ENCODE measurements at regions not wholly inside any gene's neighbourhood (a gene's known extent, or its start where the extent isn't known, plus 50 kb on each side); places are given as distances from the start of the nearest gene placed in this dataset.
"Not testable (repeated sequence)": the region's sequence is repeated elsewhere in the genome, so short reads cannot be mapped to it uniquely, and the experiment has no call there.

DNA sequence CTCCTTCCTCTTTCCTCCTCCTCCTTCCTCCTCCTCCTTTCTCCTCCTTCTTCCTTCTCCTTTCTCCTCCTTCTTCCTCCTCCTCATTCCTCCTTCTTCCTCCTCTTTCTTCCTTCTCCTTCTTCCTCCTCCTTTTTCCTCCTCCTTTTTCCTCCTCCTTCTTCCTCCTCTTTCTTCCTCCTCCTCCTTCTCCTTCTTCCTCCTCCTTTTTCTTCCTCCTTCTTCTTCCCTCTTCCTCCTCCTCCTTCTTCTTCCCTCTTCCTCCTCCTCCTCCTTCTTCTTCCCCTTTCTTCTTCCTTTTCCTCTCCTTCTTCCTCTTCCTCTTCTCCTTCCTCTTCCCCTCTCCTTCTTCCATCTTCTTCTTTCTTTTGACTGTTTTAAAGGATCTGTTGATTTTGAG is 538.8 kb downstream of the TMEM38B start:
- no peak for DNase-seq (ENCODE audit: low read depth)

DNA sequence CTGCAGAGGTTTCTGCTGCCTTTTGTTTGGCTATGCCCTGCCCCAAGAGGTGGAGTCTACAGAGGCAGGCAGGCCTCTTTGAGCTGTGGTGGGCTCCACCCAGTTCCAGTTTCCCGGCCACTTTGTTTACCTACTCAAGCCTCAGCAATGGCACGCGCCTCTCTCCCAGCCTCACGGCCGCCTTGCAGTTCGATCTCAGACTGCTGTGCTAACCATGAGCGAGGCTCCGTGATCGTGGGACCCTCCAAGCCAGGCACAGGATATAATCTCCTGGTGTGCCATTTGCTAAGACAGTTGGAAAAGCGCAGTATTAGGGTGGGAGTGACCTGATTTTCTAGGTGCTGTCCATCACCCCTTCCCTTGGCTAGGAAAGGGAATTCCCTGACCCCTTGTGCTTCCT is 566.6 kb downstream of the TMEM38B start:
- not testable (repeated sequence) for DNase-seq (ENCODE audit: low read depth)

DNA sequence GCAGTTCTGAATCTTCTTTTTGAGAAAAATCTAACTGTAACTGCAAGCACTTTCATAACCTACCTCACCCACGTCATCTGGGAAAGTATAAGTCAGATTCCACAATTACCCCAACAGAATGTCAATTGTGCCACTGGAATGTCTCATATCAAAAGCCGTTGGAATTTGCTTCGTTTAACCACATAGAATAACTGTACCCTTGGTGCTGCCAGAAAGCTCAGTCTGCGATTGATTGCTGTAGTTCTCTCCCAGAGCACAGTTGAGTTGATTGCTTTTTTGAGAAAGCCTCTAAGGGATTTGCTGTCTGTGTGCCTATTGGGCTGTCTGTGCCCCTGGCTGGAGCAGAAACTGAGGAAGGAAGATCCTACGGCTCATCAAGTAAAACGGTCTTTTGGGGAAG is 583.6 kb downstream of the TMEM38B start:
- no peak for DNase-seq (ENCODE audit: low read depth)

DNA sequence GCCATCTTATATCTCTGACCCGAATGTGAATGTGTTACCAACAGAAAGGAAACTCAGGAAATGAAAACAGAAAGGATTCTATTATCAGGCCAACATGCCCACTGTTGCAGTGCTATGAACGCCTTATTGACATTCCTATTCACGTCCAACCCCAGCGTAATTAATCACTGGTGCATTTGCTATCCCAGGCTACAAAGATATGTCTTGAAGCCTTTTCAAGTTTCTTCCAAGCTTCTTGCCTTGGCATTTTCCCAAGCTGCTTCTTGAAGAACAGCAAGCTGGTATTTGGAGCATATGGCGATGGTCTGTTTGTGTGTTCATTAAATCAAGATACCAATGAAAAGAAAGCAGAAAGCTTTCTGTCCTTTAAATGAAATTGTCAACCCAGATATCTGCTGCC is 579.2 kb upstream of the ZNF462 start:
- no peak for DNase-seq (ENCODE audit: low read depth)

DNA sequence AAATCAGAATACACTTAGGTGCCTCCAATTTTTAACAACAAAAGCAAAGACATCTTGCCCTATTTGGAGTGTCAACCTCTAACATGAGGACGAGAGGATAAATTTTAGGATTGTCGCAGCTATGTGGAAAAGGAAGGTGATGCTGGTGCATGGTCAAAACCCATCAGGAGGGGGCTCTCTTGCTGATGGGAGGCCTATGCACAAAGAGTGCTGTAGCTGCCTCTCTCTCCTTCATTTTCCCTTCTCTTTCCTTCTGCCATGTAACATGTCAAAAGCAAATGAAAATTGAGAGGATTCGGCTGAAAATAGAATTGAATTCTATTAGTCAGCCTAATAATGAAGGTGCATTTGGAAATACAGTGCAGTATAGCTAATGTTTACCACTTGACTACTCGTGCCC is 578.7 kb upstream of the ZNF462 start:
- DNase-seq (ENCODE audit: low read depth) = no peak

DNA sequence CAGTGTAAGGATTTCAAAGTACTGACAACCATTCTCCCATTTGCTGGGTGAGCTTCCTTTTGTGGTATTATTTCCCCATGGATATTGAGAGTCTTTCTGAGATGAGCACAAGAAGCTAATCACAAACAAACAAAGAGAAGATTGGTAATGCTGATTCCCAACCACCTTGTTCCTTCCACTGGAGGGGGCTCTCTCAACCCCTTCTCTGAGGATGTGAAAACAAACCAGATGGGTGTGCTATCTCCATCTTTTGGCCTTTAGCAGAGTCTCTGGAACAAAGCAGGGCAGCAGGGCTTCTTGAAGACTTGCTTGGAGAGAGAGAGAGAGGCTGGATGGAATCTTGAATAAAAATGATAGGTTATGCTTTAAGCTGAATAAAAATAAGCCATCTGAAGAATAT is 576.7 kb upstream of the ZNF462 start:
- DNase-seq (ENCODE audit: low read depth) = no peak

DNA sequence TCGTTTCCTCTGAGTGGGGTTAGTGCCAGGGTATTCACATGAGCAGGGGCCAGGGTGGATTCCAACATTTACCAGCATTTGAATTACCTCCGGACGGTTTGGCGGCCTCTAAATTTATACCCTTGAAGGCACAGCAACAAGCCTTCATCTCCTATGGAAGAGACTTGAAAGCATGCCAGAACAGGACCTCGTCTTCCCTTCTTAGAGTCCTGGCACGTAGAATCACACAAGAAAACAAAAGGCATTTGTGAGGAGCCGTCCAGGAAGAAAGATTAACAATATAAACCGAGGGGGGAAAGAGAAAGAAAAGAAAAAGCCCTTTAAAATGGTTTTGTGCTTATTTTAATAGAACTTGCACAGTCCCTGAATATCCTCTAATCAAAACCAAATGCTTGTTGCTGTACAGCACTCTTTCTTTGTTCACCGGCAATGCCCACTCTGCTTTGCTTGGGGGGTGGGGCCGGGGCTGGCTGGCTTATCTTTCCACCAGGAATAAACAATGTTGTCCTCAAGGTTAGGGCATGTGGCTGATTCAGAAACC is 575.8 kb upstream of the ZNF462 start:
- no peak for DNase-seq (ENCODE audit: low read depth)

DNA sequence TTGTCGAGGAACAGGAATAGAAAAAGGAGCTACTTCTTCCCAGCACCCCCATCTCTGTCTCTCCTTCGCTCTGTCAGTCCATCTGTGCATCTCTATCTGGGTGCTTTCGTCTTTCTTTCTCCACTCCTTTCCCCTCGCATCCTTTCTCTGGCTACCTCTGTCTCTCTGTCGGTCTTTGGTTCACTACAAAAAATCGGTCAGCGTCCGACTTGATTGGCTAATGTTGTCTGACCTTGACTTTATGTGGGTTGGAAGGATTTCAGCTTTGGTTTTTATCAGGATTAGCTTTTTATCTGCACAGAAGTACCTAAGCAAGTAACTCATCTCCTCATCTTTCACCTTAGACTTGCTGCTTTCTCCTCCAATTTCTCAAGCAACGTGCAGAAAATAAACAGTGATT is 575.2 kb upstream of the ZNF462 start:
- no peak for DNase-seq (ENCODE audit: low read depth)

DNA sequence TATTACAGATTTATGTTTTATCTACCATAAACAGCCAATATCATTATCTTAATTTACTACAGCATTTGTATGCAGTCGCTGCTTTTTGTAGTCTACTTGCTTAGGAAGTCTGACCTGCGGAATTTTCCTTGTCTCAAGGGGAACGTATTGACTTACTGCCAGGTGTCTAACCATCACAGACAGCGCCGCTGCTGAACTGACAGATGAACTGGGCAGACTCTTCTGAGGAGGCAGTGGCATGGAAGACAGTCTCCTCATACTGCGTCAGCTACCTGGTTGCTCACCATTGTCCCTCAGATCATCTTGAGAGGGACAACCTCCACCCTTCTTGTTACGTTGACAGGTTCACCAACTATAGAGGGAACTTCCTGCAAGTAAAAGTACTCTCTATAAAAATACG is 574.3 kb upstream of the ZNF462 start:
- DNase-seq (ENCODE audit: low read depth) = no peak

DNA sequence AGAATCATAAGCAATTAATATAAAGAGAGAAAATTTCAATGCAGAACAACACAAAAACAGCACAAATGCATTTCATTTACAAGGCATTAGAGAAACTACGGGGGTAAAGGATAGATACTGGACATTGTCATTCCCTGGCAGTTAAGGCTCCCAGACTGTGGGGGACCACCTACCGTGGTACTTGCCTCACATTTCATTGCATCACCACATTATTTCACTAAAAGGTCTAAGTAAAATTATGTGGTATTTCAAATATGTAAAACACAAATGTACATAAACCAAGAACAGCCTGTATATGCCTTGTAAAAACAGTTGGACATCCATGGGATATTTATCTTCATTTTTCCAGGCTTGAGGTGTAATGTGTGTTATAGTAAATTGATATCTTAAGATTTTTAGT is 571.2 kb upstream of the ZNF462 start:
- DNase-seq (ENCODE audit: low read depth) = no peak

DNA sequence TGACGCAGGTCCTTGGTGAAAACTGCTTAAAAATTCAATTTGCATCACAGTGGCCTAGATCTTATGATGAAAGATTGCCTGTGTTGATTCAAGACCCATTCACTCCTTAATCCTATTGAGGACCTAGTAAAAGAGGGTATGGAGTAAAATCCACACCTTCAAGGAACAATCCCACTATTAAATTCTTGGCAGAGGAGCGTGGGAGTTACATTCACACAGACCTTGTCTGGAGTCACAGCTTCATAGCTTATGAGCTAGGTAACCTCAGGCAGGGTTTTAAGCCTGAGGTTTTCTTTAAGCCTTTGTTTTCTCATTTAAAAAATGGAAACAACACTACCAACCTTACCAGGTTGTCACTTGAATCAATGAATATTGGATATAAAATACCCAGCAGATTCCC is 566.5 kb upstream of the ZNF462 start:
- no peak for DNase-seq (ENCODE audit: low read depth)

DNA sequence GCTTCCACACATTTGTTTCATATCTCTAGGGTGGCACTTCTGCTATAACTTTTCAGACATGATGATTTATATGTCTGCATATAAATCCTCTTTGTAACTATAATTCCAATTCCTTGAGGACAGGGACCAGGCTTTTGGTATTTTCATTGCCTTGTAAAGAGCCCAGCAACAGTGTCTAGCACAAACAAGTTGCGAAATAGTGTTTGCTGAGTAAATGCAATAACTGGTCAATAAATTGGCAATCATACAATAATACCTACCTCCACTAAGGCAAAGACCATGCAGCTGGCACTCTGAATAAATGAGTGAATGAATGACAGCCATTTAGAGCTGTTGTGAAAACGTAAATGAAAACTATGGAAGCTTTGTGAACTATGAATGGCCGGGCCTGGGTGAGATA is 564.0 kb upstream of the ZNF462 start:
- DNase-seq (ENCODE audit: low read depth) = no peak

DNA sequence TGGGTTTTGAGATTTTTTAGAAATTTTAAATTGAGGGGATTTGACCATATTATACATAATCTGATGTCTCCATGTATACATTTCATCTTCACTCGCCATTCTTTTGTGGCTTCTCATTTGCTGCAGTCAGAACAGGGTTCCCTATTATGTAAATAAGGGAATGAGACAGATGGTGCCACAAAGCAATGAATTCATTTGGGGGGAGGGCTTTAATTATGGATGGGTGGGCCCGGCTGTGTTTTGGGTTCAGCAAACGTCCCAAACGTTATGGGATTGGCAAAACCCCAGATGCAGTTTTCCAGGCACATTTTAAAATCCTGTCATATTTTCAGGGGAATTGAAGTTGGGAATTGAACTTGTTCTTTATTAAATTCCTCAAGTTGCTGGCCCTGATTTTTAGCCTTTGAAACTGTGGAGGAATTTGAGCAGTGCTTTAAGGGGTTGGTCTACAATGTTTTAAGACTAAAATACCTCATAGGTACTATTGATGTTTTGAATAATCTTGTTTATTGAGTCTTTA is 558.5 kb upstream of the ZNF462 start:
- DNase-seq (ENCODE audit: low read depth) = no peak

DNA sequence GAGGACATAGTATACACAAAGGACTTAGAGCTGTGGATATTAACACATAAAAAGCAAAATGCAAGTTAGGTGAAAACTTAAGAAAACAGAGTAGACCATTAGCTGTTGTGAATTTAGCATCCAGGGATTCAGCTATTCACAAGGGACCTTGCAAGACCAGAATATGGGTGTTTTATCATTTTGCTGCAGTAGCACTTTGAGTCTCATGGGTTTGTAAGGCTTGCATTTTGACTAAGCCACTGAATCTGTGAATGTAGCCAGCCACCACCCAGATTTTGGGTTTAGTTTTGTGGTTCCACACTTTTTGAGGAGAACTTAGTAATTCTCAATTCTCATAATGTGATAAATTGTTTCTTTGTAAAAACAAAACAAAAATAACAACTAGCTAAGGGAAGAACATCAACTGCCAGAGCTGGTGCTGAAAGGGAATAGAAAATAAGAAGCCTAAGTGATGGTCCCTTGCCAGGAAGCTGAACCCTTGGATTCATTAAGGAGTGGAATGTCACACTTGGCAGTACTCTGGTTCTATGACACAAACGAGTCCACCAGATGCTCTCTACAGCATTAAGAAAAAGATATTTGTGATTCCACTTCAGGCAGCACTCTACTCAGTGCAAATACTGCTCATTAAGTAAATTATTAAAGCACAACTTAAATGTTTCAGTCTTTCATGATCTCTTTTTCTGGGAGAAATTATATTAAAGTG is 557.4 kb upstream of the ZNF462 start:
- DNase-seq (ENCODE audit: low read depth) = no peak

DNA sequence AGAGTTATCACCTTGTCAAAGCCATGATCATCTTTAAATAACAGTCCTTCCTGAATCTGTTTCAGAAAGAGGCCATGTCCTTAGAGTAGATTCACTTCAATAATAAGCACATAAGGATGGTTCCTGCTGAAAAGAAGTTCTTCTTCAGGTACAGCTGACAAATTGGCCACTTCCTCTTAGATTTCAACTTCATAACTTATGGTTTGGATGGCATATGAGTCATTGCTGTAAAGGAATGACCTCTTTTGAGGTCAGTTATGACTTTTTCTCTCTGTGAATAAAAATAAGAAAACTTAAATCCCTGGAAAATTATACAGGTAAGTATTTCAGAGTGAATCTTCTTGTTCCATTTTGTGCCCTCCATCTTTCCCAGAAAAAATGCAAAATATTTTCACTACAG is 555.3 kb upstream of the ZNF462 start:
- no peak for DNase-seq (ENCODE audit: low read depth)

DNA sequence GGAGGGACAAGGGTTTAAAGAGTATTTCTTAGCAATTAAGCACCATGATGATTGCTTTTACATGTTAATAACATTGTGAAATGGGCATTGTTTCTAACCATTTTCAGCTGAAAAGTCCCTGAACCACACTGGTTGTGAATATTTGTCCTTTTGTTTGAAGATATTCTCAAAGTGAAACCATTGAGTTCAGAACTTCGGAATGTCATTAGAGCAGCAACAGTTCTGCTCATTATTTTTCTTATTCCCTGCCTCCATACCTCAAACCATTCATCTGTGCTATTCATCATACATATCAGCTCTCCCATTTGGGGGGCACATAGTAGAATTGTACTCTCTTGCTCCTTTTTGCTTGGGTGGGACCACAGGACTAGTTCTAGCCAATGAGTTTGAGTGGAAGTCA is 553.0 kb upstream of the ZNF462 start:
- DNase-seq (ENCODE audit: low read depth) = no peak

DNA sequence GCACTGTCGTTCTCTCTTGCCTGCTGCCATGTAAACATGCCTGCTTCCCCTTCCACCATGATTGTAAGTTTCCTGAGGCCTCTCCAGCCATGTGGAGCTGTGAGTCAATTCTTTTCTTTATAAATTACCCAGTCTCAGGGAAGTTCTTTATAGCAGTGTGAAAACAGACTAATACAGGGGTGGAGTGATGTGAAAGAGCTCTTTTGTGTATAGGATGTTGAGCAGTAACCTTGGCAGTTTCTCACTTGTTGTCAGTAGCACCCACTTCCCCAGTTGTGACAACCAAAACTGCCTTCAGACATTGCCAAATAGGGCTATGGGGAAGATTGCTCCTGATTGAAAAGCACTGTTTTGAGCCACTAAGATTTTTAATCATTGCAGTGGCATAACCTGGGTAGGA is 552.2 kb upstream of the ZNF462 start:
- no peak for DNase-seq (ENCODE audit: low read depth)

DNA sequence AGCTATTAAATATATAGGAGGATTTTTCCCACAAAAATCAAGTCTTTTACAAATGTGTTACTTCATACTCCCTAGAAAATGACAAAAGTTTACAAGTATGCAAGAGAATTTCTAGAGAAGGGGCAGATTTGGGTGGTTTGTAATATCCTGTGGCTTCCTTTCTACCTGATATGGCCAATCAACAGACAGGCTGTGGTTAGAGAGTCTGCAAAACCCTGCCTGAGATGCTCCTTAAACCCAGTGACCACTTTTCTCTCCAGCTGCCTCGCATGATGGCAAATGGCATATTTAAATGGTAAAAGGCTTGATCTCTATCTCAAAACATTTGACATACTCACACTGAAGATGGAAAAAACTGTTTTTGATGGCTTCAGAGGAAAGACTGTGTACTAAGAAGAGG is 550.1 kb upstream of the ZNF462 start:
- no peak for DNase-seq (ENCODE audit: low read depth)

DNA sequence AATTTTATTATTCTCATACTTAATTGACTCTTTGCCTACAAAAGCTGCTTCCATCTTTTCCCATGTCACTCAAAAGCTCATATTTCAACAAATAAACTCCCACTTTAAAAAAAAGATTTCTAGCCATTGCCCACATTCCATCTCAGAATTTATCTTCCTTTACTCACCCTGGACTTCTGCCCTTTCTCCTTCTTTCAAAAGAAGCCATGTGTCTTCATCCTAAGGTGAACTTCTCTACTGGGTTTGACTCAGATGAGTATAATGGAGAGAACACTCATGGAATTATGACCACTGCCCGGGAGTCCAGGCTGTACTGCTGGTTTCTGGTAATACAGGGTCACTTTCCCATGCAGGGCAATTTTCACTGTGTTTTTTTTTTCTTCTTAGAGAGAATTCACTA is 548.5 kb upstream of the ZNF462 start:
- no peak for DNase-seq (ENCODE audit: low read depth)

DNA sequence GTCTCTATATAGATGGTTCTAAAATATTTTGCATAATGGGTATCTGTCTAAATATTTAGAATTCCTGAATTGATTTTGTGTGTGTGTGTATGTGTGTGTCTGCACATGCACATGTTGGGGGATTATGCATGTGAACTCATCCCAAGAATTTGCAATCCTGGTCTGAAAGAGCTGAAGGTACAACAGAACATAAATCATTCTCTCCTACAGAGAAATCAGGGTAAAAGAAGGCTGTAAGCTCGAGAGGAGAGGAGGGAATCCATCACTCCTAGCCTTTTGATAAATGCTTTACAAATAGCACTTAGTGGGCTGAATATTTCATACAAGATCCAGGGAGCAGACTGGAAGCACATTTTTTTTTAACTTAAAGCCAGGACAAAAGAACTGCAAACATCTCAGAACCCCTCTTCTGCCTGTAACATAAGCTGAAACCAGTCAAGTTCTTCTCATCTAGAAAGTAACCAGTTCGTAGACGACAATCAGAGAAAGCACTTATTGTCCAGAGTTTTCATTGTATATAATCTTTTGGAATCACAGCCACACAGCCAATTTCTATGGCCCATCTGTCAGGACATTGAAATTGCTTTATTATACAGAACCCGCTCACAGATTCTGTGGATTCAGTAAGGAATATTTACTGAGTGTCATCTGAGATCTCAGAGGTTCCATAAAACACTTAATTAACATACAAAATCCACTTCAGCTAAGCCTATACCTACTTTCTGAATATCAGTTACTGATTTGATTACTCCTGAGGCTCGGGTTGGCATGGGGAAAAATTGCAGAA is 541.4 kb upstream of the ZNF462 start:
- DNase-seq (ENCODE audit: low read depth) = no peak

DNA sequence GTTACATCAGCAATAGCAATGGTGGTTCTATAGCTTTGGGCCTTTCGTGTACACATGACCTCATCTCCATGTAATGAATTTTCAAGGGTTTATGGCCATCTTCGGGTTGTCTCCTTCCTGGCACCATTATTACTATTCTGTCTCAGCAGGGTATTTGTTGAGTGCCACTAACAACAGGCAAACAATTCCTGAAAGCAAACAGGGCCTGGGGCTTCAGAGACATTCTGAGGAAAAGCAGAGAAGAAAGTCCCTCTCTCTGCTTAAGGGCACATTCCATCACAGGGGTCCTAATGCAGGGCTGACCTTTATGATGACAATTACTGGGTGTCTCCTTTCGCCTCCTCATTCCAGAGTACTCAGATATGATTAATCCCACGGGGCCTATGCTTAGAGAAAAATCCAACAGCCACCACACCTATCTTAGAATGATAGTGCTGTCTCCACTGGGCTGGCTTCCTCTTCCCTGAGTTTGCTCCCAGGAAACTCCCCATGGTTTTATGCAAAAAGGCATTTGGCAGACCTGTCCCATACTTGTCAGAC is 540.2 kb upstream of the ZNF462 start:
- DNase-seq (ENCODE audit: low read depth) = no peak

DNA sequence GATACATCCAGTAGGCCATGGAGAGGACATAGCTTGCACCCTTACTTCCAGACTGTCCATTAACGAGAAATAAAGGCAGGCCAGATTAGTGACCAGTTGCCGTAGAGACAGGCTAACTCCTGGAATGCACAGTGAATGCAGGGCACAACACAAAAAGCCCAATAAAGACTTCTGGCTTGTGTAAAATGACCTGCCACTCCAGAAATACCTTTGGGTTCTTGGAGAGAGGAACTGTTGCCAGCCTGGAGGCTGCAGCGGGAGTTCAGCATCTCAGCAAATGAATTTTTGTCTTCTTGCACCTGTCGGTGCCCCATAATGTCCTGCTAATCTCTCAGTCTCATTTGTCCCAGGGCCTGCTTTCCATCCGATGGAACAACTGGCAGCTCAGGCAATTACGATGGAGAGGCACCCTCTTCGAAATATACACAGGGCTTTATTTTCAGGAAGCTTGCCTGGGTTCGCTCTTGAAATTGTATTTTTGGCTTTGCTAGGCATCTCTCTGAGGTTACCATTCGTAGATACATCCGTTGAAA is 538.8 kb upstream of the ZNF462 start:
- no peak for DNase-seq (ENCODE audit: low read depth)
